DND-41 (cell line): ENCODE measurements at regions not wholly inside any gene's neighbourhood (a gene's known extent, or its start where the extent isn't known, plus 50 kb on each side); places are given as distances from the start of the nearest gene placed in this dataset.

Source experiments
- ATAC-seq: fragments of 200-7000 bp; cut with Tn5 transposase; 3 replicates; pipeline ENCODE4 v1.9.1; 2021; ENCODE audit warnings: low read depth; ENCODE audit not compliant: insufficient read depth
- DNase-seq: peaks from one replicate; pipeline ENCODE4 v3.0.0-alpha.2; 2020
- H2AFZ ChIP-seq: 2 replicates; pipeline ENCODE4 v1.6.0; 2012; ENCODE audit warnings: low read depth, low read length
- H3K27ac ChIP-seq: 2 replicates; pipeline ENCODE4 v1.5.1; 2012; ENCODE audit warnings: low read length, inconsistent platforms
- H3K27me3 ChIP-seq: fragments of 200-600 bp; sonication (generic); 2 replicates; pipeline ENCODE4 v1.6.0; 2012; ENCODE audit warnings: low read length, mild to moderate bottlenecking, inconsistent platforms; ENCODE audit not compliant: insufficient read depth, poor library complexity
- H3K36me3 ChIP-seq: 2 replicates; pipeline ENCODE4 v1.5.1; 2012; ENCODE audit warnings: low read length, inconsistent platforms; ENCODE audit not compliant: insufficient read depth
- H3K4me1 ChIP-seq: 2 replicates; pipeline ENCODE4 v1.5.1; 2012; ENCODE audit warnings: mild to moderate bottlenecking, low read length; ENCODE audit not compliant: insufficient read depth
- H3K4me2 ChIP-seq: 2 replicates; pipeline ENCODE4 v1.6.0; 2012; ENCODE audit warnings: mild to moderate bottlenecking, moderate library complexity, low read length, inconsistent platforms; ENCODE audit not compliant: insufficient read depth
- H3K4me3 ChIP-seq, 2 experiments: fragments of 200-600 bp in 1 of 2; shearing (Covaris generic) in 1 of 2; 2 replicates each; pipeline ENCODE4 v1.5.1; 2012 to 2016; ENCODE audit warnings: inconsistent platforms in 2 of 2, low read length in 2 of 2, mild to moderate bottlenecking in 2 of 2, low read depth in 1 of 2, moderate library complexity in 1 of 2
- H3K79me2 ChIP-seq: 2 replicates; pipeline ENCODE4 v1.6.0; 2012; ENCODE audit warnings: low read length, inconsistent platforms; ENCODE audit not compliant: insufficient read depth
- H3K9ac ChIP-seq: 2 replicates; pipeline ENCODE4 v1.6.0; 2012; ENCODE audit warnings: low read depth, mild to moderate bottlenecking, inconsistent platforms, low read length, moderate library complexity
- H3K9me3 ChIP-seq: 2 replicates; pipeline ENCODE4 v1.5.1; 2012; ENCODE audit warnings: low read length, moderate library complexity, mild to moderate bottlenecking, inconsistent platforms; ENCODE audit not compliant: insufficient read depth, severe bottlenecking
- H4K20me1 ChIP-seq: 2 replicates; pipeline ENCODE4 v1.6.0; 2012; ENCODE audit warnings: low read length; ENCODE audit not compliant: insufficient read depth
- EZH2 ChIP-seq: IDR thresholded peaks from 3 replicates; pipeline ENCODE4 v1.6.1; 2012; ENCODE audit warnings: borderline replicate concordance, low read depth, mild to moderate bottlenecking, moderate library complexity, low read length, inconsistent platforms; ENCODE audit not compliant: severe bottlenecking
- TF ChIP-seq, protein P1 (sequence below): IDR thresholded peaks from 2 replicates; pipeline ENCODE4 v1.5.1; 2012; ENCODE audit warnings: borderline replicate concordance, low read length, moderate library complexity, mild to moderate bottlenecking; ENCODE audit not compliant: poor library complexity, severe bottlenecking; ENCODE audit errors: extremely low read depth

GRCh38 chr10:76763376-76763775, 874.2 kb downstream of the KCNMA1 start:
- Histone ChIP-seq H3K79me2 (no peaks in the 10 kb centered on the region), H3K9me3 (no peaks in the 10 kb centered on the region), H3K4me1 (no peaks in the 10 kb centered on the region), H3K4me2 (no peak overlapping the region), H2AFZ (no peak overlapping the region), H4K20me1 (no peaks in the 10 kb centered on the region), H3K4me3 (no peak overlapping the region), H3K27ac (no peak overlapping the region), H3K9ac (no peak overlapping the region), H3K36me3 (no peaks in the 10 kb centered on the region), H3K27me3 (no peaks in the 10 kb centered on the region)
- DNase-seq (no peak), ATAC-seq (no peak)
- TF ChIP-seq, protein P1, sequence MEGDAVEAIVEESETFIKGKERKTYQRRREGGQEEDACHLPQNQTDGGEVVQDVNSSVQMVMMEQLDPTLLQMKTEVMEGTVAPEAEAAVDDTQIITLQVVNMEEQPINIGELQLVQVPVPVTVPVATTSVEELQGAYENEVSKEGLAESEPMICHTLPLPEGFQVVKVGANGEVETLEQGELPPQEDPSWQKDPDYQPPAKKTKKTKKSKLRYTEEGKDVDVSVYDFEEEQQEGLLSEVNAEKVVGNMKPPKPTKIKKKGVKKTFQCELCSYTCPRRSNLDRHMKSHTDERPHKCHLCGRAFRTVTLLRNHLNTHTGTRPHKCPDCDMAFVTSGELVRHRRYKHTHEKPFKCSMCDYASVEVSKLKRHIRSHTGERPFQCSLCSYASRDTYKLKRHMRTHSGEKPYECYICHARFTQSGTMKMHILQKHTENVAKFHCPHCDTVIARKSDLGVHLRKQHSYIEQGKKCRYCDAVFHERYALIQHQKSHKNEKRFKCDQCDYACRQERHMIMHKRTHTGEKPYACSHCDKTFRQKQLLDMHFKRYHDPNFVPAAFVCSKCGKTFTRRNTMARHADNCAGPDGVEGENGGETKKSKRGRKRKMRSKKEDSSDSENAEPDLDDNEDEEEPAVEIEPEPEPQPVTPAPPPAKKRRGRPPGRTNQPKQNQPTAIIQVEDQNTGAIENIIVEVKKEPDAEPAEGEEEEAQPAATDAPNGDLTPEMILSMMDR, result no peak
- TF ChIP-seq EZH2, result no peak

GRCh38 chr10:76759681-76760080, 877.9 kb downstream of the KCNMA1 start:
- H3K79me2 ChIP-seq, result no peaks in the 10 kb centered on the region
- H3K27ac ChIP-seq, result no peak overlapping the region
- no peak overlapping the region for H3K4me3 ChIP-seq
- H3K4me1 ChIP-seq, result no peaks in the 10 kb centered on the region
- TF ChIP-seq, protein P1, result no peak
- no peak for TF ChIP-seq EZH2
- H4K20me1 ChIP-seq, result no peaks in the 10 kb centered on the region
- DNase-seq (no peak), ATAC-seq (no peak)
- H3K9me3 ChIP-seq, result no peaks in the 10 kb centered on the region
- H2AFZ ChIP-seq, result no peak overlapping the region
- no peak overlapping the region for H3K4me2 ChIP-seq
- H3K36me3 ChIP-seq, result no peaks in the 10 kb centered on the region
- H3K9ac ChIP-seq, result no peak overlapping the region
- H3K27me3 ChIP-seq, result no peaks in the 10 kb centered on the region

DNA sequence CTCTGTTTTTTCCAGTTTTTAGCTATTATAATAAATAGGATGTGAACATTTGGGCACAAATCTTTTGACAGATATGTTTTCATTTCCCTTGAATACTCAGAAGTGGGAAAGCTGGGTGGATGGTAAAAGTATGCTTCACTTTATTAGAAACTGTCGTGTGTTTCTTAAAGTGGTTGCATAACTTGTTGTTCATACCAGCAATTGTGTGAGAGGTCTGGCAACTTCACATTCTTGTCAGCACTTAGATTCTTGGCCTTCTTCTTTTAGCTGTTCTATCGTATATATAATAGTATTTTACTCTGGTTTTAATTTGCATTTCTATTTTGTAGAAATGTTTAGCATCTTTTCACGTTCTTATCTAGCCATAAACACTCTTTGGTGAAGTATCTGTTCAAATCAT, 894.4 kb downstream of the KCNMA1 start:
- TF ChIP-seq EZH2, result no peak
- TF ChIP-seq, protein P1, result no peak
- Histone ChIP-seq H3K27me3 (no peaks in the 10 kb centered on the region), H3K27ac (no peak overlapping the region), H3K9ac (no peak overlapping the region), H3K79me2 (no peaks in the 10 kb centered on the region), H2AFZ (no peak overlapping the region), H3K4me1 (no peaks in the 10 kb centered on the region), H3K4me3 (no peak overlapping the region), H3K4me2 (no peak overlapping the region), H3K36me3 (no peaks in the 10 kb centered on the region), H4K20me1 (no peaks in the 10 kb centered on the region), H3K9me3 (no peaks in the 10 kb centered on the region)
- ATAC-seq, result no peak
- no peak for DNase-seq

DNA sequence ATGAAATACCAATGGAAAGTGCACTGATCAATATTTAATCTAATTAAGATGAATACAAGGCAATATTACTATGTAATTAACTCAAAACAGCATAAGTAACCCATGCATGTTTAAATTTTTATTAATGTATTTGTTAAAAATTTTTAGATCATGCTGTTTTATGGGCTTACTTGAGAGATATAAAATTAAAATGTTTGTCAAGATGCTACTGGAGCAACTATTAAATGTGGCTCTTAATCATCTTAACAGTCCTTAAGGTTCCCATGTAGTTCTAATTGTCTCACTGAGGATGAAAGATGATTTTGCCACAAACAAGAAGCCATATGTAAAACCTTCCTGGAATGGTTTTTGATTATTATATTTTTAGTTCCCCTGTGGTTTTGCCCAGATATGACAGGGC, 897.1 kb downstream of the KCNMA1 start:
- DNase-seq, result no peak
- no peak overlapping the region for H3K9ac ChIP-seq
- H2AFZ ChIP-seq, result no peak overlapping the region
- no peaks in the 10 kb centered on the region for H3K36me3 ChIP-seq
- no peaks in the 10 kb centered on the region for H4K20me1 ChIP-seq
- ATAC-seq, result no peak
- H3K27me3 ChIP-seq, result no peaks in the 10 kb centered on the region
- no peaks in the 10 kb centered on the region for H3K4me1 ChIP-seq
- no peak overlapping the region for H3K4me3 ChIP-seq
- H3K4me2 ChIP-seq, result no peak overlapping the region
- H3K27ac ChIP-seq, result no peak overlapping the region
- H3K79me2 ChIP-seq, result no peaks in the 10 kb centered on the region
- no peaks in the 10 kb centered on the region for H3K9me3 ChIP-seq
- TF ChIP-seq EZH2, result no peak
- TF ChIP-seq, protein P1, result no peak
